Testis (tissue), 2 donors: ENCODE measurements at regions not wholly inside any gene's neighbourhood (a gene's known extent, or its start where the extent isn't known, plus 50 kb on each side); places are given as distances from the start of the nearest gene placed in this dataset.

Source experiments
- POLR2A ChIP-seq: fragments of 450-650 bp; IDR thresholded peaks from one replicate; pipeline ENCODE4 v1.6.1; 2017; ENCODE audit warnings: antibody characterized with exemption, mild to moderate bottlenecking, moderate library complexity
- TF ChIP-seq, protein P1 (sequence below), 3 experiments: fragments of 450-650 bp in 2 of 3; fragments of 200-600 bp in 1 of 3; sonication (generic) in 1 of 3; IDR thresholded peaks; one replicate each; pipeline ENCODE4 v1.5.1; 2016 to 2019; ENCODE audit warnings: antibody characterized with exemption in 3 of 3, mild to moderate bottlenecking in 2 of 3, moderate library complexity in 1 of 3

- TF ChIP-seq, protein P1, sequence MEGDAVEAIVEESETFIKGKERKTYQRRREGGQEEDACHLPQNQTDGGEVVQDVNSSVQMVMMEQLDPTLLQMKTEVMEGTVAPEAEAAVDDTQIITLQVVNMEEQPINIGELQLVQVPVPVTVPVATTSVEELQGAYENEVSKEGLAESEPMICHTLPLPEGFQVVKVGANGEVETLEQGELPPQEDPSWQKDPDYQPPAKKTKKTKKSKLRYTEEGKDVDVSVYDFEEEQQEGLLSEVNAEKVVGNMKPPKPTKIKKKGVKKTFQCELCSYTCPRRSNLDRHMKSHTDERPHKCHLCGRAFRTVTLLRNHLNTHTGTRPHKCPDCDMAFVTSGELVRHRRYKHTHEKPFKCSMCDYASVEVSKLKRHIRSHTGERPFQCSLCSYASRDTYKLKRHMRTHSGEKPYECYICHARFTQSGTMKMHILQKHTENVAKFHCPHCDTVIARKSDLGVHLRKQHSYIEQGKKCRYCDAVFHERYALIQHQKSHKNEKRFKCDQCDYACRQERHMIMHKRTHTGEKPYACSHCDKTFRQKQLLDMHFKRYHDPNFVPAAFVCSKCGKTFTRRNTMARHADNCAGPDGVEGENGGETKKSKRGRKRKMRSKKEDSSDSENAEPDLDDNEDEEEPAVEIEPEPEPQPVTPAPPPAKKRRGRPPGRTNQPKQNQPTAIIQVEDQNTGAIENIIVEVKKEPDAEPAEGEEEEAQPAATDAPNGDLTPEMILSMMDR (IDR thresholded peaks at IDR 0.05): no peak
- no peak for TF ChIP-seq POLR2A
Observed at GRCh38 chr4:110289601-110290100, 91.2 kb upstream of the ELOVL6 start.
